WTC11 (cell line): ENCODE measurements at regions not wholly inside any gene's neighbourhood (a gene's known extent, or its start where the extent isn't known, plus 50 kb on each side); places are given as distances from the start of the nearest gene placed in this dataset.

ENCODE experiments used
- ATF1 ChIP-seq: sonication (generic); formaldehyde crosslinking; IDR thresholded peaks from 2 replicates; pipeline ENCODE4 v1.8.1; 2023; ENCODE audit warnings: mild to moderate bottlenecking, moderate library complexity, missing genetic modification reagents
- ELF4 ChIP-seq: sonication (generic); formaldehyde crosslinking; IDR thresholded peaks from 2 replicates; pipeline ENCODE4 v1.8.1; 2022; ENCODE audit warnings: low read depth, mild to moderate bottlenecking, moderate library complexity, missing genetic modification reagents
- JUN ChIP-seq: sonication (generic); formaldehyde crosslinking; IDR thresholded peaks from 2 replicates; pipeline ENCODE4 v1.8.0; 2023; ENCODE audit warnings: mild to moderate bottlenecking, missing genetic modification reagents
- KAT7 ChIP-seq: sonication (generic); formaldehyde crosslinking; IDR thresholded peaks from 2 replicates; pipeline ENCODE4 v1.8.1; 2023; ENCODE audit warnings: missing genetic modification reagents, mild to moderate bottlenecking, borderline replicate concordance
- NFYB ChIP-seq: sonication (generic); formaldehyde crosslinking; conservative IDR thresholded peaks from 2 replicates; pipeline ENCODE4 v1.8.0; 2022; ENCODE audit warnings: low read depth, missing genetic modification reagents
- OVOL2 ChIP-seq: fragments of 250-450 bp; sonication (Bioruptor Pico); IDR thresholded peaks from 2 replicates; pipeline ENCODE4 v1.9.0; 2021; ENCODE audit warnings: mild to moderate bottlenecking, borderline replicate concordance
- SMAD4 ChIP-seq: sonication (generic); formaldehyde crosslinking; IDR thresholded peaks from 2 replicates; pipeline ENCODE4 v1.8.0; 2022; ENCODE audit warnings: mild to moderate bottlenecking, missing genetic modification reagents
- SP1 ChIP-seq: sonication (generic); formaldehyde crosslinking; conservative IDR thresholded peaks from 2 replicates; pipeline ENCODE4 v1.8.1; 2022; ENCODE audit warnings: missing genetic modification reagents
- ZNF121 ChIP-seq: sonication (generic); formaldehyde crosslinking; IDR thresholded peaks from 2 replicates; pipeline ENCODE4 v1.8.0; 2023; ENCODE audit warnings: missing genetic modification reagents
- TF ChIP-seq, protein P1 (sequence below): fragments of 200-600 bp; IDR thresholded peaks from 2 replicates; pipeline ENCODE4 v1.8.0; 2022; ENCODE audit warnings: antibody characterized with exemption
- TF ChIP-seq, protein P2 (sequence below): sonication (generic); formaldehyde crosslinking; IDR thresholded peaks from 2 replicates; pipeline ENCODE4 v1.8.0; 2023; ENCODE audit warnings: missing genetic modification reagents, mild to moderate bottlenecking, borderline replicate concordance
- TF ChIP-seq, protein P3 (sequence below): sonication (generic); formaldehyde crosslinking; IDR thresholded peaks from 2 replicates; pipeline ENCODE4 v1.8.0; 2022; ENCODE audit warnings: mild to moderate bottlenecking, missing genetic modification reagents

DNA sequence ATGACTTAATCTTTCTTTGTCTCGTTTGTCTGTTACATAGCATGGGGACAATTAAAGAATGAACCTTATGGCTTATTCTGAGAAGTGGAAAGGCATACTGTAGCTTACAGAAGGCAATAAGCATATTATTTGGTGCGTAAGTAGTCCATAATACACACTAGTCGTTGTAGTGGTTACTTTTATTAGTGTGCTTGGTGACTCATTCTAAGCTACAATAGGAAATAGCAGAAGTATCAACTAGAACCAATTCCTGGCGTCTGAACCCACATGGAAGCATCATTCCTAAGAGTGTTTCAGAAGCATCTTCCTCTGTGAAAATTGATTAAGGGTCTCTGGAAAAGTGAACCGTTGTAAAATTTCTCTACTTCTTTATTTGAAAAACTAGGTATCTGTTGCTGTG lies 777.8 kb upstream of the EEF2KMT start:
- no peak for TF ChIP-seq ATF1 (CRISPR knock-in tag)
- no peak for TF ChIP-seq ELF4 (CRISPR knock-in tag)
- no peak for TF ChIP-seq KAT7 (CRISPR knock-in tag)
- TF ChIP-seq, protein P1, sequence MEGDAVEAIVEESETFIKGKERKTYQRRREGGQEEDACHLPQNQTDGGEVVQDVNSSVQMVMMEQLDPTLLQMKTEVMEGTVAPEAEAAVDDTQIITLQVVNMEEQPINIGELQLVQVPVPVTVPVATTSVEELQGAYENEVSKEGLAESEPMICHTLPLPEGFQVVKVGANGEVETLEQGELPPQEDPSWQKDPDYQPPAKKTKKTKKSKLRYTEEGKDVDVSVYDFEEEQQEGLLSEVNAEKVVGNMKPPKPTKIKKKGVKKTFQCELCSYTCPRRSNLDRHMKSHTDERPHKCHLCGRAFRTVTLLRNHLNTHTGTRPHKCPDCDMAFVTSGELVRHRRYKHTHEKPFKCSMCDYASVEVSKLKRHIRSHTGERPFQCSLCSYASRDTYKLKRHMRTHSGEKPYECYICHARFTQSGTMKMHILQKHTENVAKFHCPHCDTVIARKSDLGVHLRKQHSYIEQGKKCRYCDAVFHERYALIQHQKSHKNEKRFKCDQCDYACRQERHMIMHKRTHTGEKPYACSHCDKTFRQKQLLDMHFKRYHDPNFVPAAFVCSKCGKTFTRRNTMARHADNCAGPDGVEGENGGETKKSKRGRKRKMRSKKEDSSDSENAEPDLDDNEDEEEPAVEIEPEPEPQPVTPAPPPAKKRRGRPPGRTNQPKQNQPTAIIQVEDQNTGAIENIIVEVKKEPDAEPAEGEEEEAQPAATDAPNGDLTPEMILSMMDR, result no peak
- no peak for TF ChIP-seq JUN (CRISPR knock-in tag)
- no peak for TF ChIP-seq OVOL2
- TF ChIP-seq SP1, result no peak
- TF ChIP-seq, protein P2, sequence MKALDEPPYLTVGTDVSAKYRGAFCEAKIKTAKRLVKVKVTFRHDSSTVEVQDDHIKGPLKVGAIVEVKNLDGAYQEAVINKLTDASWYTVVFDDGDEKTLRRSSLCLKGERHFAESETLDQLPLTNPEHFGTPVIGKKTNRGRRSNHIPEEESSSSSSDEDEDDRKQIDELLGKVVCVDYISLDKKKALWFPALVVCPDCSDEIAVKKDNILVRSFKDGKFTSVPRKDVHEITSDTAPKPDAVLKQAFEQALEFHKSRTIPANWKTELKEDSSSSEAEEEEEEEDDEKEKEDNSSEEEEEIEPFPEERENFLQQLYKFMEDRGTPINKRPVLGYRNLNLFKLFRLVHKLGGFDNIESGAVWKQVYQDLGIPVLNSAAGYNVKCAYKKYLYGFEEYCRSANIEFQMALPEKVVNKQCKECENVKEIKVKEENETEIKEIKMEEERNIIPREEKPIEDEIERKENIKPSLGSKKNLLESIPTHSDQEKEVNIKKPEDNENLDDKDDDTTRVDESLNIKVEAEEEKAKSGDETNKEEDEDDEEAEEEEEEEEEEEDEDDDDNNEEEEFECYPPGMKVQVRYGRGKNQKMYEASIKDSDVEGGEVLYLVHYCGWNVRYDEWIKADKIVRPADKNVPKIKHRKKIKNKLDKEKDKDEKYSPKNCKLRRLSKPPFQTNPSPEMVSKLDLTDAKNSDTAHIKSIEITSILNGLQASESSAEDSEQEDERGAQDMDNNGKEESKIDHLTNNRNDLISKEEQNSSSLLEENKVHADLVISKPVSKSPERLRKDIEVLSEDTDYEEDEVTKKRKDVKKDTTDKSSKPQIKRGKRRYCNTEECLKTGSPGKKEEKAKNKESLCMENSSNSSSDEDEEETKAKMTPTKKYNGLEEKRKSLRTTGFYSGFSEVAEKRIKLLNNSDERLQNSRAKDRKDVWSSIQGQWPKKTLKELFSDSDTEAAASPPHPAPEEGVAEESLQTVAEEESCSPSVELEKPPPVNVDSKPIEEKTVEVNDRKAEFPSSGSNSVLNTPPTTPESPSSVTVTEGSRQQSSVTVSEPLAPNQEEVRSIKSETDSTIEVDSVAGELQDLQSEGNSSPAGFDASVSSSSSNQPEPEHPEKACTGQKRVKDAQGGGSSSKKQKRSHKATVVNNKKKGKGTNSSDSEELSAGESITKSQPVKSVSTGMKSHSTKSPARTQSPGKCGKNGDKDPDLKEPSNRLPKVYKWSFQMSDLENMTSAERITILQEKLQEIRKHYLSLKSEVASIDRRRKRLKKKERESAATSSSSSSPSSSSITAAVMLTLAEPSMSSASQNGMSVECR (CRISPR knock-in tag), result no peak
- no peak for TF ChIP-seq ZNF121 (CRISPR knock-in tag)
- no peak for TF ChIP-seq NFYB (CRISPR knock-in tag)
- TF ChIP-seq, protein P3, sequence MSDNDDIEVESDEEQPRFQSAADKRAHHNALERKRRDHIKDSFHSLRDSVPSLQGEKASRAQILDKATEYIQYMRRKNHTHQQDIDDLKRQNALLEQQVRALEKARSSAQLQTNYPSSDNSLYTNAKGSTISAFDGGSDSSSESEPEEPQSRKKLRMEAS (CRISPR knock-in tag), result no peak
- no peak for TF ChIP-seq SMAD4 (CRISPR knock-in tag)
